GM21619 (cell line): ENCODE measurements at regions not wholly inside any gene's neighbourhood (a gene's known extent, or its start where the extent isn't known, plus 50 kb on each side); places are given as distances from the start of the nearest gene placed in this dataset.

Source experiments
- ATAC-seq: cut with Tn5 transposase; IDR thresholded peaks from one replicate; pipeline ENCODE4 v1.9.1; 2021; ENCODE audit not compliant: unreplicated experiment

DNA sequence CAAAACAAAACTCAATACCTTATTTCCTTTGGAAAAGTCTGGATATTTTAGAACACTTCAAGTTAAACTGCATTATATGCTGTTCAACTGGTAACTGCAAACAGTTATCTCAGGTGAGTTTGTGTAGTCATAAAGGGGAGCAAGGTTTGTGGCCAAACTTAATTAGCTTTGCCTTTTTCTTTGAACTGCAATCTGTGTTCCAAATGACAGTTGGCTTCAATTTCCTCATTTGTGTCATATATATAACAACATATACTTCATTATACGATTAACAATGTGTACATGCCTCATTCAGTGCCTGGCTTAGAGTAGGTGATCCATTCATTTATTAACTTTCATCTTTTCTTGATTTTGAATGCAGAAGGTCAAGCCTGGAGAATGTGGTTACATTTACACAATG is 55.8 kb downstream of the KCNE4 start:
- no peak for ATAC-seq

DNA sequence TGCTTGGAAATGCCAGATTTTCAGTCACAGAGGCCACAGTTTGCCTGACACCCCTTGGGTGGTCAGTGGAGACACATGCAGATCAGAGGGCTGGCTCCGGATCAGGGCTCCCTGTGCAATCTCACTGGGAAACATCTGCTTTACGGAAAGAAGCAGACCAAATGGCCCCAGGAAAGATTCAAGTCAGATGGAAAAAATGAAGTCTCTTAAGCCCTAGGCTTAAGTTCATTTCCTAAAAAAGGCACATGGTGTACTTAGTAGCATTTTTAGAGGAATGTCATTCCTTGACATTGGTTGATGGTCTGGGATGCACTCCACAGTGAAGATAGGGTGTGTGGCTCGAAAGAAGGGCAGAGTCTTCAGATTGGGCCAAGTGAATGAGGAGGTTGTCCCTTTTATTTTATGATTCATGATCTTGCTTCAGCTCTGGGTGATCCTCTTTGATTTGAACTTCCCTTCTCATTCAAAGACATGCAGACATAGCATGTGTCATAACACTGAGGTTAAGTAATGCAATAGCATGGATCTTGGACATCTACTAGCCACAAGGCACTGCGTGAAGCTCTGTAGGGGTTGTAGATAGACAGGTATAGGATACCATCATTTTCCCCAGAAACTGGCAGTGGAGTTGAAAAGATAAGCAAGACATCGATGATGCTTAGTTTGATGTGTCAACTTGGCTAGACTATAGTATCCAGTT is 56.5 kb downstream of the KCNE4 start:
- ATAC-seq = no peak

DNA sequence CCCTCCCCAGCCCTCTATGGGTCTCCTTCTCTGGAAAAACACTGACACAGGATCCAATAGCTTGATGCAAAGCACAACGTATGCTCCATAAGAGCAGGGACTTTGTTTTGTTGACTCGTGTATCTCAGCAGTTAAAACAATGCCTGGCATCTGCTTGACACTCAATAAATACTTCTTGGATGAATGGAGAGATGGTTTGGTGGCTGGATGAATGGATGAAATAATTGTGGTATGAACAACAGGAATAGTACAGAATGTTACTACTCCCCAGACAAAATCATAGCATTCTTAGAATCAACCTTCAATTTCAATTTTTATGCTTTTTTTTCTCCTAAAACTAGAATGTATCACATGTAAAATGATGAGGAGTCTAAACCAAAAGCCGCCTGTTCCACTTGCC is 57.4 kb downstream of the KCNE4 start:
- no peak for ATAC-seq

DNA sequence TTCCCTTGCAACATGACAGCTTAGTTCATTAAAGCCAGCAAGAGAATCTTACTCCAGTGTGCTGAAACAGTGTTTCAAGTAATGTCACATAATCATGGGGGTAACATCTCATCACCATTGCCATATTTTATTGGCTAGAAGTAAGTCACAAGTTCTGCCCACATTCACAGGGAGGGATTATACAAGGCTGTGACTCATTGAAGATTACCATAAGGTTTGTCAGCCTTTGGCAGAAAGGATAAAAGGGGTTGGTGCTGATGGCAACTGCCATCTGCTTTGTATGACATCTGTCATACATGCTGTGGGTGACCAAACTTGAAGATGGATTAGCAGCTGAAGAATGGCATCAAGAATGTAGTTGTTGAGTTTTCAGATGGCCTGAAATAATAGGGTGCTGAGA is 61.2 kb downstream of the KCNE4 start:
- no peak for ATAC-seq

DNA sequence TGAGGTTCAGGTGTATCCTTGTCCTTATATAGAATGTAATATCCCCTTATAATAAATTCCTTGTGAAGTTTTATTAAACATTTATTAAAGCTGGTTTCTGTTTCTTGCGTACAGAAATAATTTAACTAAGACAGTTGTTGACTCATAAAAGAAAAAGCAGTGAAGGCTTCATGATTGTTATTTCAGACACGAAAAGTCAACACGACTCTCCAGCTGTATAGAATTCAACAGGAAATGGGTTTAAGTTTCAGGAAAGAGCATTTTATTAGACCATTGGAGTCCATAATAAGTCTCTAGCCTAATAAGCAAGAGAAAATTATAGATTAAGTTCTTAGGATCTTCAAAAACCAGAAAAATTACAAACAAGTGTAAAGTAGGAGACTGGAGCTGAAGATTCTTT is 62.2 kb downstream of the KCNE4 start:
- no peak for ATAC-seq

DNA sequence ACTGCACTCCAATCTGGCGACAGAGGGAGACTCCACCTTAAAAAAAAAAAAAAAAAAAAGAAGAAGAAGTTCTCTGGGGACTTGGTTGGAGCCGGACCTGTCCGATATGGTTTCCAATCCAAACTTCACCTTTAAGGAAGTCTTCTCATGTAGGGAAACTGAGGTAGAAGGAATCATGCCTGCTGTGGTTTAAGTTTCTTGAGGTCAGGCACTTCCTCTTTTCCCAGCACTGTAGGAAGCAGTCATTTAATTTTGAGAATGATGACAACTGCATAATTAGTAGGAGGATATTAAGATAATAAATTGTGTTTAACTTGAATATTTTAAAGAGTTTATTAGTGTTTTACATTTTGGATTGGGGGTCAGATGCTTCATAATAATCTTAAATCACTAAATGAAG is 62.9 kb downstream of the KCNE4 start:
- no peak for ATAC-seq

GRCh38 chr2:223117533-223117932 is 65.5 kb downstream of the KCNE4 start:
- no peak for ATAC-seq

GRCh38 chr2:223121283-223121682 is 69.3 kb downstream of the KCNE4 start:
- ATAC-seq = no peak

DNA sequence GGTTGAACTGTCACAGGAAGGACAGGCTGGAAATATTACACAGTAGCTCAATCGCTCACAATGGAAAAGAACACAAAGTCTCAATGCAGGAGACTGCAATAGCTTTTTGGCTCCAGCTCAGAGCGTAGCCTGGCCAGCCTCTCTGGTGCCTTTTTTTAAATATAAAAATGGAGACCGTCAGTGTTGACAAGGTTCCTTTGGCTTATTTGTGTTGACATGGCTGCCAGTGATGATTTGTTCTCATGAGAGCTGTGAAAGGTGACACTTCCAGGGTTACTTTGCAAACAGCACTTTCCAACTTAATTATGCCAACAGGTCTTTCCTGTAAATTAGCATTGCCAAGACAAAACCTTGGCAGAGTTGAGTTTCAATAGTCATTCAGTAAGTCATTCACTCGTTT is 70.8 kb downstream of the KCNE4 start:
- ATAC-seq = no peak

GRCh38 chr2:223123855-223124610 is 72.0 kb downstream of the KCNE4 start:
- ATAC-seq = no peak

GRCh38 chr2:223141606-223142005 is 89.6 kb downstream of the KCNE4 start:
- ATAC-seq = no peak

GRCh38 chr2:223142118-223142517 is 90.1 kb downstream of the KCNE4 start:
- ATAC-seq = no peak

DNA sequence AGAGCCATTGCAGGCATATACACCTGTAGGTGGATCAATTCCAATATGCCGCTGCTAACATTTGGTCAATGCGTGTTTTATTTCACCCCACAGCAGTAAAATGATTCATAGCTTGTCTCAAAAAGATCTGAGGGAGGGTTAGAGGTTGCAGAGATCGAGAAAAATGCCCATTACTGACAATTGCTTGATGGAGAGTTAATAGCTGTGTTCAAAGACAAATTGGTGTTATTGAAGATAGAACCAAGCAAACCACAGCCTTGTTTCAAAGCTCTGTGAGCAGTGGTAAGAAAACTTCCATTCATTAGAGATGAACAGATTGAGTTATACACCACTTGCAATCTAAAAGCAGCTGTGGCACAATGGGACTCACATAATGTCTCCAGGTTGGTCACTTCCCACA is 95.4 kb downstream of the KCNE4 start:
- ATAC-seq = no peak

DNA sequence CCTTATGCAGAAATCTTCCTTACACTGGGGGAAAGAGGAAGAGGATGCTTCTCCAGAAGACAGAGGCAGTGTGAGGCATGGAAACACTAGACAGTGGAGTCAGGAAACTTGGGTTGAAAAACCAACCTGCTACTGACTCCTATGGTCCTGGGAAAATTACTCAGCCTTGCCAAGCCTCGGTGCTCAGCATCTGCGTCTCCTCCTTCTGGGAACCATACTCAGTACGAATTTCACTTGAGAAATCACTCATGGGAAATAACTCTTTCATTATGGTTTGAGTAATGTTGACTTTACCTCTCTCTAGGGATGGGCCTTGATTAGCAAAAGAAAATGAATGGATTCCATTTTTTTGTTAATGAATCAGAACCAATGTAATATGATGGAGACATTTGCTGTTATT is 96.5 kb downstream of the KCNE4 start:
- no peak for ATAC-seq

GRCh38 chr2:223155956-223156355 is 104.0 kb downstream of the KCNE4 start:
- ATAC-seq = no peak

DNA sequence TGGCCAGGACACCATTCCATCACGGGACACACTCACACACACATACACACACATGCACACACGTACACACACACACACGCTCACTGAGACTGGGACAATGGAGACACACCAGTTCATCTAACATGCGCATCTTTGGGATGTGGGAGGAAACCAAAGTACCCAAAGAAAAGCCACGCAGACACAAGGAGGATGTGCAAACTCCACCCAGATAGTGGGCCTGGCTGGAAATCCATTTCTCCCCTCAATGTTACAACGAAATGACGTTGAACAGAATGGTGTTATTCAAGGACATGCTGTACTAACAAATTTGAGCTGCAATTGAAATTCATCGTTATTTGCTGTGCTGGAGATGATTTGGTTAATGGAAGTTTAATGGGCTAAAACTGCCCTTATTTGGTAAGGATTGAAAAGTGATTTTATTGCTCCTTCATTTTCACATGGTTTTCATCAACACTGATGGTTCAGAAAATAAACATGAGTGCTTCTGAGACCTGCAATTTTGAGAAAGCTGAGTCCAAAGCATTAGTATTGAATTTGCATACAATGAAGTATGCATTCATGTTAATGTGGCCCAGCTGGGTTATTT is 110.0 kb downstream of the KCNE4 start:
- no peak for ATAC-seq

- no peak for ATAC-seq
Observed at GRCh38 chr2:223165423-223166214, 113.6 kb downstream of the KCNE4 start.

- no peak for ATAC-seq
Observed at GRCh38 chr2:223166215-223166493, 114.2 kb downstream of the KCNE4 start.

GRCh38 chr2:223166983-223167650 is 115.1 kb downstream of the KCNE4 start:
- ATAC-seq = no peak

DNA sequence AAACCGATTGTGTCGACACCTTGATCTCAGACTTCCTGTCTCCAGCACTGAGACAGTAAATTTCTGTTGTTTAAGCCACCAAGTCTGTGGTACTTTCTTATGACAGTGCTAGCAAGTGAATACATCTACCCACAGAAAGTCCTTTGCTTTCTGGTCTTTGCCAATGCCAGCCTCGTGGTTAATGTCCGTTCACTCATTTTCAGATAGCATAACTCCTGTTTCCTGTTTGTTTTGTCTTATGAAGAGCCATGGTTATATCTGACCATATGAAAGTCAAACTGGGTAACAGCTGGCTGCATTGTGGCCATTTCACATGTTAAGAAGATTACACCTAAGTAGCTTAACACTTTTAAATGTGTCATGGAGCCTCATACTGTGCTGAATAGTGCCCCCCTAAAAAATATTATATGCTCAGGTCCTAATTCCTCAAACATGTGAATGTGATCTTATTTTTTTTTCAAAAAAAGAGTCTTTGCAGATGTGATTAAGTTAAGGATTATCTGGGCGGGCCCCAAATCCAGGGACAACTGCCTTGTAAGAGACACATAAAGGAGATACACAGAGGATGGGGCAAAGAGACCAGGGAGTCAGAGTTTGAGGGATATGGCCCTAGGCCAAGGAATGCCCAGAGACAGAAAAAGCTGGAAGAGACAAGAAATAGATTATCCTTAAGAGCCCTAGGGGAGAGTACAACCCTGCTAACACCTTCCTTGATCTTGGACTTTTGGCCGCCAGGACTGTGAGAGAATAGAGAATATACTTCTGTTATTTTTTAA is 118.0 kb downstream of the KCNE4 start:
- peak; percentile 65 for ATAC-seq
